ENCODE measurements at regions not wholly inside any gene's neighbourhood (a gene's known extent, or its start where the extent isn't known, plus 50 kb on each side); places are given as distances from the start of the nearest gene placed in this dataset.

- TF ChIP-seq POLR2A (IDR thresholded peaks at IDR 0.05) (no peak), CTCF (IDR thresholded peaks at IDR 0.05 in 4 of 5, conservative IDR thresholded peaks at IDR 0.05 in 1 of 5) (no peak)
Measured at GRCh38 chr4:96599752-96600151, 759.9 kb downstream of the PDHA2 start.
